MCF 10A (cell line): ENCODE measurements at regions not wholly inside any gene's neighbourhood (a gene's known extent, or its start where the extent isn't known, plus 50 kb on each side); places are given as distances from the start of the nearest gene placed in this dataset.

Experiments
- BruUV-seq: library from RNA; stranded (reverse); fragments of 400-500 nt; replicated peaks from 2 replicates; lab custom pipeline; 2021; lab: Mats Ljungman, UMichigan
- CTCF ChIA-PET: fragments of 300-600 bp; sonication (Branson Sonifier 250); formaldehyde crosslinking; extraction: SDS; loops from one replicate; lab custom pipeline; 2021; ENCODE audit warnings: antibody characterized with exemption, inconsistent platforms; lab: Yijun Ruan, JAX
- POLR2A ChIA-PET: fragments of 300-600, 350-650 bp; sonication (Branson Sonifier 250); formaldehyde crosslinking; extraction: SDS; loops from one replicate; lab custom pipeline; 2020; ENCODE audit warnings: antibody characterized with exemption, inconsistent platforms; lab: Yijun Ruan, JAX
- DNase-seq: peaks from one replicate; pipeline ENCODE4 v3.0.0-alpha.2; 2018; ENCODE audit not compliant: unreplicated experiment
- H3K27ac Mint-ChIP-seq: one replicate; pipeline ENCODE4 v1.8.0; 2022; ENCODE audit warnings: mild to moderate bottlenecking, low read depth, mixed read lengths; ENCODE audit not compliant: unreplicated experiment
- H3K27me3 Mint-ChIP-seq: one replicate; pipeline ENCODE4 v1.8.0; 2022; ENCODE audit warnings: mixed read lengths; ENCODE audit not compliant: insufficient read depth, unreplicated experiment
- H3K36me3 Mint-ChIP-seq: one replicate; pipeline ENCODE4 v1.8.0; 2022; ENCODE audit warnings: mild to moderate bottlenecking, moderate library complexity, mixed read lengths; ENCODE audit not compliant: insufficient read depth, unreplicated experiment
- H3K4me1 Mint-ChIP-seq: one replicate; pipeline ENCODE4 v1.8.0; 2022; ENCODE audit warnings: mixed read lengths; ENCODE audit not compliant: insufficient read depth, unreplicated experiment
- H3K4me3 Mint-ChIP-seq: one replicate; pipeline ENCODE4 v1.8.0; 2022; ENCODE audit warnings: mild to moderate bottlenecking, moderate library complexity, mixed read lengths; ENCODE audit not compliant: unreplicated experiment
- H3K9me3 Mint-ChIP-seq: one replicate; pipeline ENCODE4 v1.8.0; 2022; ENCODE audit warnings: mixed read lengths; ENCODE audit not compliant: unreplicated experiment
- intact Hi-C: fragments of 100-400 bp; cut with micrococcal nuclease; formaldehyde crosslinking; loops from 2 replicates; pipeline ENCODE4 v1.14.1; 2022
- TF ChIP-seq, protein P1 (sequence below): fragments of 200-600 bp; IDR thresholded peaks from one replicate; pipeline ENCODE4 v1.8.0; 2022; ENCODE audit warnings: antibody characterized with exemption, mild to moderate bottlenecking; ENCODE audit not compliant: unreplicated experiment

DNA sequence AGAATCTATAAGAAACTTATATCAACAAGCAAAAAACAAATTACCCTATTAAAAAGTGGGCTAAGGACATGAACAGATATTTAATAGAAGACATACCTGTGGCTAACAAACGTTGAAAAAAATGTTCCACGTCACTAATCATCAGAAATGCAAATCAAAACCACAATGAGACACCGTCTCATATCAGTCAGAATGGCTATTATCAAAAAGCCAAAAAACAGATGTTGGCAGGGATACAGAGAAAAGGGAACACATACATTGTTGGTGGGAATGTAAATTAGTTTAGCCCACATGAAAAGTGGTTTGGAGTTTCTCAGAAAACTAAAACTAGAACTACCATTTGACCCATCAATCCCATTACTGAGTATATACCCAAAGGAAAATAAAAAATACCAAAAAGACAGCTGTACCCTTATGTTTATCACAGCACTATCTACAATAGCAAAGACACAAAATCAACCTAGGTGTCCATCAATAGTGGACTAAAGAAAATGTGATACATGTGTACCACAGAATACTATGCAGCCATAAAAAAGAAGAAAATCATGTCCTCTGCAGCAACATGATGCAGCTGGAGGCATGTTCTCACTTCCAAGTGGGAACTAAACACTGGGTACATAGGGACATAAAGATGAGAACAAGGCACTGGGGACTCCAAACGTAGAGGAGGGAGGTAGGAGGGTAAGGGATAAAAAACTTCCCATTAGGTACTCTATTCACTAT is 83.8 kb upstream of the TMEM168 start:
- Mint-ChIP-seq H3K4me1 (peaks cover 5% of the 10 kb centered on the region), H3K9me3 (no peaks in the 10 kb centered on the region), H3K36me3 (no peaks in the 10 kb centered on the region), H3K27ac (no peak overlapping the region), H3K4me3 (no peak overlapping the region), H3K27me3 (no peaks in the 10 kb centered on the region)
- intact Hi-C loops = no loop called here
- no peak for DNase-seq
- ChIA-PET POLR2A (interaction anchor here (1.5 kb wide), 1 partner anchor 8 kb away, joined by 4 read pairs; no protein-coding TSS in a partner anchor), CTCF (interaction anchor here (0.7 to 1.4 kb wide), 4 partner anchors 26 to 365 kb away, joined by 3 to 7 read pairs (median 4); no protein-coding TSS in a partner anchor)
- no TSS peak for BruUV-seq
- TF ChIP-seq, protein P1, sequence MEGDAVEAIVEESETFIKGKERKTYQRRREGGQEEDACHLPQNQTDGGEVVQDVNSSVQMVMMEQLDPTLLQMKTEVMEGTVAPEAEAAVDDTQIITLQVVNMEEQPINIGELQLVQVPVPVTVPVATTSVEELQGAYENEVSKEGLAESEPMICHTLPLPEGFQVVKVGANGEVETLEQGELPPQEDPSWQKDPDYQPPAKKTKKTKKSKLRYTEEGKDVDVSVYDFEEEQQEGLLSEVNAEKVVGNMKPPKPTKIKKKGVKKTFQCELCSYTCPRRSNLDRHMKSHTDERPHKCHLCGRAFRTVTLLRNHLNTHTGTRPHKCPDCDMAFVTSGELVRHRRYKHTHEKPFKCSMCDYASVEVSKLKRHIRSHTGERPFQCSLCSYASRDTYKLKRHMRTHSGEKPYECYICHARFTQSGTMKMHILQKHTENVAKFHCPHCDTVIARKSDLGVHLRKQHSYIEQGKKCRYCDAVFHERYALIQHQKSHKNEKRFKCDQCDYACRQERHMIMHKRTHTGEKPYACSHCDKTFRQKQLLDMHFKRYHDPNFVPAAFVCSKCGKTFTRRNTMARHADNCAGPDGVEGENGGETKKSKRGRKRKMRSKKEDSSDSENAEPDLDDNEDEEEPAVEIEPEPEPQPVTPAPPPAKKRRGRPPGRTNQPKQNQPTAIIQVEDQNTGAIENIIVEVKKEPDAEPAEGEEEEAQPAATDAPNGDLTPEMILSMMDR = no peak

DNA sequence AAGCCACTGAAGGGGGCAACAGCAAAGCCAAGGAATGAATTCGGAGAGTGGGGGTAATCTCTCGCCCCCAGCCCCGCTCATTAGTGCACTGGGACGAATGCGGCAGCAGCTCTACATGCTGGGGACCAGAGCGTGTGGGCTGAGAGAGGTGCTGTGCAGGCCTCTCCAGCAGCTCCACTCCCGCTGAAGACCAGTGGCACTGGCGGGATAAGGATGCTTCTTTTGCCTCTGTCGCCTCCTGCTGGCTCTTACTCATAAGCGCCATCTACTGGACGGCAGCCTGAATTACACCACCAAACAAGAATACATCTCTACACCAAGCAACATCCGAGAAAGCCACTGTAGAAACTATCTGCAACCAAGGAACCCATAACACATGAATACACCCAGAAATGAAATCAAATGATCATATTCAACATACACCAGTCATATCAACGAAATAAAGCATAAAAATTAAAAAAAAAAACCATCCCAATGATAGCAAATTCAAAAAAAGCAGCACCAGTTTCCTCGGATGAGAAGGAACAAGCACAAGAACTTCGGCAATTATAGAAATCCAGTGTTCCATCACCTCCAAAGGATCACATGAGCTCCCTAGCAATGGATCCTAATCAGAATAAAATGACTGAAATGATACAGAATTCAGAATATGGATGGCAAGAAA is 79.0 kb upstream of the TMEM168 start:
- TF ChIP-seq, protein P1 = peak; percentile 93
- Mint-ChIP-seq H3K9me3 (no peaks in the 10 kb centered on the region), H3K4me1 (peaks cover 5% of the 10 kb centered on the region), H3K36me3 (peaks cover 4% of the 10 kb centered on the region), H3K27me3 (no peaks in the 10 kb centered on the region), H3K27ac (no peak overlapping the region), H3K4me3 (no peak overlapping the region)
- ChIA-PET CTCF (interaction anchor here (0.6 to 3.1 kb wide), 51 partner anchors 10 to 1506 kb away, joined by 3 to 27 read pairs (median 4); no protein-coding TSS in a partner anchor), POLR2A (interaction anchor here (0.7 kb wide), 1 partner anchor 143 kb away, joined by 6 read pairs; no protein-coding TSS in a partner anchor)
- DNase-seq = peak; percentile 73
- intact Hi-C loops = loop anchor here (1.0 kb wide), 1 partner anchor 319 kb away; no protein-coding TSS in a partner anchor
- no TSS peak for BruUV-seq

DNA sequence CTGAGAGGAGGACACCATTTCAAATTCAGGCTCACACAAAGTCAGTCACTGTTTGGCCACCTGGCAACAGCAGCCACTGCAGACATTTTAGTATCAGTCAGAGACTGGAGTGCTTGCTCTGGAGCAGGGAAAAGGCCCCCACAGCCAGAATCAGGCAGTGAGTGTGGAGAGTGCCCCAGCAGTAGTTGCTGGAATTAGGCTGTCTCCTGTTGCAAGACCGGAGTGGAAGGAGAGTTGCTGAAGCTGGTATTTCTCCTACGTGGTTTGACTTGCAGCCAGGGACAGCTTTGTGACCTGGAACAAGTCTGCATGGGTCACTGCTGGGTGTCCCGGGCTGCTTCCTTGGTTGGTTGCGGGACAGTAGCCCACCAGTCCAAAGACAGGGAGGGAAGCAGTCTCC is 78.4 kb upstream of the TMEM168 start:
- intact Hi-C loops = loop anchor here (1.0 kb wide), 1 partner anchor 318 kb away; no protein-coding TSS in a partner anchor
- POLR2A ChIA-PET = no interaction called here
- no peaks in the 10 kb centered on the region for H3K9me3 Mint-ChIP-seq
- H3K4me1 Mint-ChIP-seq = peaks cover 5% of the 10 kb centered on the region
- no peak overlapping the region for H3K4me3 Mint-ChIP-seq
- peaks cover 4% of the 10 kb centered on the region for H3K36me3 Mint-ChIP-seq
- no TSS peak for BruUV-seq
- no peak for DNase-seq
- no peaks in the 10 kb centered on the region for H3K27me3 Mint-ChIP-seq
- H3K27ac Mint-ChIP-seq = no peak overlapping the region
- TF ChIP-seq, protein P1 = no peak
- CTCF ChIA-PET = interaction anchor here (0.6 to 3.1 kb wide), 36 partner anchors 9 to 1505 kb away, joined by 3 to 27 read pairs (median 4); no protein-coding TSS in a partner anchor

DNA sequence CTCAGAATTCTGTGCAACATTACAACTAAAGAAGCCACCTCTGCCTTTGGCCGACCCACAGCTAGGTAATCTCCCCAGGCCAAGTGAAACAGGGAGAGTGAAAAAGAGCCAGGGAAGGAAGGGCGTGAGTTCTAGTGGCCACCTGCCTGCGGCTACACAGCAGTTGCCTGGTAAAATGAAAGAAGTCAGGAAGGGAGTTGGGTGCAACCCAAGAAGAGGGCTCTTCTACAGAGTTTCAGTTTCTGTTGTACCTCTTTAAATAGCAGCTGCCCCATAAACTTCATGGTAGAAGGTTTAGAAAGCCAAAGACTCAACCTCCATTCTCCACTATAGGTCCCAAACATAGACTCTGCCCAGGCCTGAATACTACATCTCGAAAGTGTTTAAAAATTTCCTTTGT is 76.2 kb upstream of the TMEM168 start:
- no peak for DNase-seq

More for the DNA sequence above, 76.2 kb upstream of the TMEM168 start:
- Mint-ChIP-seq H3K27ac (no peak overlapping the region), H3K27me3 (no peaks in the 10 kb centered on the region), H3K4me3 (no peak overlapping the region), H3K36me3 (peaks cover 4% of the 10 kb centered on the region), H3K4me1 (no peaks in the 10 kb centered on the region), H3K9me3 (no peaks in the 10 kb centered on the region)
- CTCF ChIA-PET = interaction anchor here (0.8 to 1.6 kb wide), 5 partner anchors 12 to 316 kb away, joined by 3 to 7 read pairs (median 5); no protein-coding TSS in a partner anchor
- TF ChIP-seq, protein P1 = no peak
- POLR2A ChIA-PET = interaction anchor here (0.7 to 1.0 kb wide), 4 partner anchors 8 to 76 kb away, joined by 3 to 4 read pairs (median 4); no protein-coding TSS in a partner anchor
- intact Hi-C loops = no loop called here
- no TSS peak for BruUV-seq
